ENCODE measurements at regions not wholly inside any gene's neighbourhood (a gene's known extent, or its start where the extent isn't known, plus 50 kb on each side); places are given as distances from the start of the nearest gene placed in this dataset.

GRCh38 chr5:90135779-90136378 lies 273.7 kb downstream of the CETN3 start:
- Histone ChIP-seq H3K4me3 (no peak overlapping the region), H3K9me3 (no peaks in the 10 kb centered on the region), H3K27ac (no peak overlapping the region), H3K27me3 (no peaks in the 10 kb centered on the region), H3K4me1 (peaks cover 0 to 22% (median 9%) of the 10 kb centered on the region in 4 donors), H3K36me3 (no peaks in the 10 kb centered on the region)
- DNase-seq: peak in 1 of 2 donors; percentile 26
- 61 to 78% (median 70%) methylated on average over 7 of the region's 7 CpGs for WGBS, 5 donors
- no peak for TF ChIP-seq POLR2AphosphoS5 (IDR thresholded peaks at IDR 0.05)
- TF ChIP-seq CTCF (IDR thresholded peaks at IDR 0.05): no peak
- TF ChIP-seq EP300 (IDR thresholded peaks at IDR 0.05): no peak
- TF ChIP-seq POLR2A (IDR thresholded peaks at IDR 0.05): no peak
- intact Hi-C loops (cut with DNase I; ENCODE audit: low total_unique reads): no loop called here

- intact Hi-C loops (cut with DNase I; ENCODE audit: low total_unique reads): no loop called here
- TF ChIP-seq EP300 (IDR thresholded peaks at IDR 0.05): no peak
- no peak for TF ChIP-seq POLR2A (IDR thresholded peaks at IDR 0.05)
- TF ChIP-seq CTCF (IDR thresholded peaks at IDR 0.05): no peak
- TF ChIP-seq POLR2AphosphoS5 (IDR thresholded peaks at IDR 0.05): peak in 1 of 3 donors; percentile 17
- 54 to 77% (median 64%) methylated on average over 4 of the region's 4 CpGs for WGBS, 5 donors
- H3K27ac ChIP-seq: peak overlapping the region in 2 of 5 donors; percentile 32 to 46
- DNase-seq: peak; percentile 38 to 46
- no peak overlapping the region for H3K4me3 ChIP-seq
- H3K4me1 ChIP-seq: peaks cover 0 to 22% (median 9%) of the 10 kb centered on the region in 4 donors
- H3K27me3 ChIP-seq: no peaks in the 10 kb centered on the region
- no peaks in the 10 kb centered on the region for H3K9me3 ChIP-seq
- no peaks in the 10 kb centered on the region for H3K36me3 ChIP-seq
These were observed 274.7 kb downstream of the CETN3 start for GRCh38 chr5:90134892-90135291.

- intact Hi-C loops (cut with DNase I; ENCODE audit: low total_unique reads): no loop called here
- H3K27ac ChIP-seq: peak overlapping the region in 2 of 5 donors; percentile 32 to 46
These were observed 275.2 kb downstream of the CETN3 start for GRCh38 chr5:90134381-90134780.

GRCh38 chr5:90133941-90134340 lies 275.6 kb downstream of the CETN3 start:
- intact Hi-C loops (cut with DNase I; ENCODE audit: low total_unique reads): no loop called here
- TF ChIP-seq EP300 (IDR thresholded peaks at IDR 0.05) (no peak), CTCF (IDR thresholded peaks at IDR 0.05) (no peak), POLR2A (IDR thresholded peaks at IDR 0.05) (no peak), POLR2AphosphoS5 (IDR thresholded peaks at IDR 0.05) (no peak)
- H3K27me3 ChIP-seq: no peaks in the 10 kb centered on the region
- H3K4me3 ChIP-seq: no peak overlapping the region
- peaks cover 0 to 22% (median 9%) of the 10 kb centered on the region in 4 donors for H3K4me1 ChIP-seq
- H3K9me3 ChIP-seq: no peaks in the 10 kb centered on the region
- WGBS, 5 donors: 46 to 75% (median 50%) methylated on average over 2 of the region's 2 CpGs
- H3K36me3 ChIP-seq: no peaks in the 10 kb centered on the region
- H3K27ac ChIP-seq: no peak overlapping the region
- DNase-seq: no peak

More at GRCh38 chr5:90134381-90134780, 275.2 kb downstream of the CETN3 start:
- Histone ChIP-seq H3K36me3 (no peaks in the 10 kb centered on the region), H3K27me3 (no peaks in the 10 kb centered on the region), H3K9me3 (no peaks in the 10 kb centered on the region), H3K4me1 (peaks cover 0 to 22% (median 9%) of the 10 kb centered on the region in 4 donors), H3K4me3 (no peak overlapping the region)
- no peak for TF ChIP-seq EP300 (IDR thresholded peaks at IDR 0.05)
- TF ChIP-seq POLR2AphosphoS5 (IDR thresholded peaks at IDR 0.05): no peak
- no peak for TF ChIP-seq CTCF (IDR thresholded peaks at IDR 0.05)
- no peak for TF ChIP-seq POLR2A (IDR thresholded peaks at IDR 0.05)
- no peak for DNase-seq

All from stomach (tissue), 8 donors.